Neutrophil (primary cell): ENCODE measurements at regions not wholly inside any gene's neighbourhood (a gene's known extent, or its start where the extent isn't known, plus 50 kb on each side); places are given as distances from the start of the nearest gene placed in this dataset.

ENCODE experiments used
- H3K27ac ChIP-seq: fragments of 200-600 bp; sonication (generic); 2 replicates; pipeline ENCODE4 v1.5.1; 2016; ENCODE audit warnings: mild to moderate bottlenecking, moderate library complexity
- H3K27me3 ChIP-seq: fragments of 200-600 bp; sonication (generic); 2 replicates; pipeline ENCODE4 v1.6.0; 2016; ENCODE audit warnings: mild to moderate bottlenecking
- H3K36me3 ChIP-seq: fragments of 200-600 bp; sonication (generic); 2 replicates; pipeline ENCODE4 v1.5.1; 2017
- H3K4me1 ChIP-seq, 2 experiments: fragments of 200-600 bp in 1 of 2; sonication (generic) in 1 of 2; 1 replicate in 1 of 2; 2 replicates in 1 of 2; pipeline versions ENCODE4 v1.5.1 to v1.6.1; 2013 to 2016; ENCODE audit warnings: low read depth in 1 of 2, low read length in 1 of 2, mild to moderate bottlenecking in 1 of 2, moderate library complexity in 1 of 2; ENCODE audit not compliant: control insufficient read depth in 1 of 2, insufficient read depth in 1 of 2
- H3K4me3 ChIP-seq, 2 experiments: fragments of 200-600 bp in 1 of 2; sonication (generic) in 1 of 2; 1 replicate in 1 of 2; 2 replicates in 1 of 2; pipeline ENCODE4 v1.5.1; 2013 to 2016; ENCODE audit warnings: low read depth in 1 of 2, low read length in 1 of 2, mild to moderate bottlenecking in 1 of 2, moderate library complexity in 1 of 2
- H3K9me3 ChIP-seq: fragments of 200-600 bp; sonication (generic); 2 replicates; pipeline ENCODE4 v1.5.1; 2016
- CTCF ChIP-seq: fragments of 200-600 bp; sonication (generic); IDR thresholded peaks from 2 replicates; pipeline ENCODE4 v1.5.1; 2016; ENCODE audit warnings: antibody characterized with exemption

GRCh38 chr9:86434039-86434726 lies 80.0 kb upstream of the TUT7 start:
- no peaks in the 10 kb centered on the region for H3K36me3 ChIP-seq
- H3K27ac ChIP-seq, result no peak overlapping the region
- no peaks in the 10 kb centered on the region for H3K4me1 ChIP-seq
- no peaks in the 10 kb centered on the region for H3K9me3 ChIP-seq
- TF ChIP-seq CTCF, result no peak
- no peaks in the 10 kb centered on the region for H3K27me3 ChIP-seq
- H3K4me3 ChIP-seq, result no peak overlapping the region

- Histone ChIP-seq H3K4me3 (no peak overlapping the region), H3K9me3 (no peaks in the 10 kb centered on the region), H3K36me3 (no peaks in the 10 kb centered on the region), H3K27ac (no peak overlapping the region), H3K4me1 (no peaks in the 10 kb centered on the region), H3K27me3 (peaks cover 12% of the 10 kb centered on the region)
- no peak for TF ChIP-seq CTCF
Observed at GRCh38 chr9:86424251-86424891, 70.2 kb upstream of the TUT7 start.

GRCh38 chr9:86413971-86414880 lies 60.0 kb upstream of the TUT7 start:
- no peak overlapping the region for H3K27ac ChIP-seq
- H3K27me3 ChIP-seq, result peaks cover 10% of the 10 kb centered on the region
- H3K4me3 ChIP-seq, result no peak overlapping the region
- no peaks in the 10 kb centered on the region for H3K9me3 ChIP-seq
- peak; percentile 66 for TF ChIP-seq CTCF
- H3K4me1 ChIP-seq, result no peaks in the 10 kb centered on the region
- no peaks in the 10 kb centered on the region for H3K36me3 ChIP-seq

- Histone ChIP-seq H3K27me3 (peaks cover 36% of the 10 kb centered on the region), H3K4me1 (no peaks in the 10 kb centered on the region), H3K27ac (no peak overlapping the region), H3K4me3 (no peak overlapping the region), H3K36me3 (no peaks in the 10 kb centered on the region), H3K9me3 (no peaks in the 10 kb centered on the region)
- TF ChIP-seq CTCF, result no peak
Observed at GRCh38 chr9:86410281-86410680, 56.1 kb upstream of the TUT7 start.

- Histone ChIP-seq H3K27me3 (peaks cover 36% of the 10 kb centered on the region), H3K4me1 (no peaks in the 10 kb centered on the region), H3K9me3 (no peaks in the 10 kb centered on the region), H3K4me3 (no peak overlapping the region), H3K36me3 (no peaks in the 10 kb centered on the region), H3K27ac (no peak overlapping the region)
- TF ChIP-seq CTCF, result no peak
Observed at GRCh38 chr9:86408121-86408520, 53.9 kb upstream of the TUT7 start.
